ENCODE measurements at regions not wholly inside any gene's neighbourhood (a gene's known extent, or its start where the extent isn't known, plus 50 kb on each side); places are given as distances from the start of the nearest gene placed in this dataset.

DNA sequence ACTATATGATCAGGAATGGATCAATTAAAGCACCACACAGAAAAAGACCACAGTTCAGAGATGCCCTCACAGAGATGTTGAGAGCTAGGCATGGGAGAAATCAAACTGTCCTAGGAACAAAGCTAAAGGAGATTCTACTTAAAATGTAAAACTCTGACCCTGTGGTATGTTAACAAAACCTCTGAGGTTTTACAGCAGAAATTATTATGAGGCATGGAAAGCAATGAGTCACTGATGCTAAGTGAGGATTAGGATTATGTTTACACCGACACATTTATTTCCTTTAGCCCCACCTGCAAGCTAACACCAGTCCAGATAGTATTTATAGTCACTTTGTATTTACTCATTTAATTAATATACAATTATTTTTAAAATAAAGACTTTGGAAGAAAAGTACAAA is 1242.2 kb downstream of the OTOL1 start:
- no peaks in the 10 kb centered on the region for H3K27me3 Mint-ChIP-seq
- H3K36me3 Mint-ChIP-seq (ENCODE audit: insufficient read depth), result no peaks in the 10 kb centered on the region
- DNase-seq (ENCODE audit: low spot score, unreplicated experiment), result no peak
- H3K4me3 Mint-ChIP-seq (ENCODE audit: low read depth), result no peak overlapping the region
- H3K9me3 Mint-ChIP-seq (ENCODE audit: low read depth), result no peaks in the 10 kb centered on the region
- TF ChIP-seq CTCF (IDR thresholded peaks at IDR 0.05; ENCODE audit: unreplicated experiment), result no peak
- no peaks in the 10 kb centered on the region for H3K4me1 Mint-ChIP-seq (ENCODE audit: low read depth)
- H3K27ac Mint-ChIP-seq, result no peak overlapping the region

- no peaks in the 10 kb centered on the region for H3K27me3 Mint-ChIP-seq
- no peaks in the 10 kb centered on the region for H3K4me1 Mint-ChIP-seq (ENCODE audit: low read depth)
- no peak for DNase-seq (ENCODE audit: low spot score, unreplicated experiment)
- no peak overlapping the region for H3K4me3 Mint-ChIP-seq (ENCODE audit: low read depth)
- H3K36me3 Mint-ChIP-seq (ENCODE audit: insufficient read depth), result no peaks in the 10 kb centered on the region
- peaks cover 7% of the 10 kb centered on the region for H3K9me3 Mint-ChIP-seq (ENCODE audit: low read depth)
- no peak overlapping the region for H3K27ac Mint-ChIP-seq
- no peak for TF ChIP-seq CTCF (IDR thresholded peaks at IDR 0.05; ENCODE audit: unreplicated experiment)
These were observed 1244.5 kb downstream of the OTOL1 start for GRCh38 chr3:162740941-162741596.

DNA sequence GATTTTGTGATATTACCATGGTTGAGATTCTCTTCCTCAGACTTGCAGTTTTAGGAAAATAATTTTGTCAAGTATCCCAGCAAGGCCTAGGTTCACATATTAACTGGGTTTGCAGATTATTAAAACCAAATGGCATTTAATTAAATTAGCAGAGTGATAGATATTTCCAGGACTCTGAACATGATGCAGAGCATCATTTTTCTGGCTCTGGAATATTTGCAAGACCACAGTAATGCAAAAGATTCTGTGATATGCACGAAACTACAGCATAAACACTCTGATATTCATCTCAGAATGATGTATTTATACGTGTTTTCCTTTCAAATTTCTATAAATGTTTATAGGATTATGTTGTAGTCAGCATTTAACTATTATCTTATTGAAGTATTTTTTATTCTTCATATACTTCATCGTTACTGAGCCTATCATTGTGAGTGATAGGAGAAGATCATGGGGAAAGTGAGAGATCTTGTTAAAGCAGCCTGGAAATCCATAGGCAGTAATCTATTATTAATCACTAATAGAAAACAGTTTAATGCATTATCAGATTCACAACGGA is 1245.6 kb downstream of the OTOL1 start:
- Mint-ChIP-seq H3K4me3 (ENCODE audit: low read depth) (no peak overlapping the region), H3K27me3 (no peaks in the 10 kb centered on the region), H3K4me1 (ENCODE audit: low read depth) (no peaks in the 10 kb centered on the region), H3K36me3 (ENCODE audit: insufficient read depth) (no peaks in the 10 kb centered on the region), H3K9me3 (ENCODE audit: low read depth) (peaks cover 11% of the 10 kb centered on the region), H3K27ac (no peak overlapping the region)
- no peak for DNase-seq (ENCODE audit: low spot score, unreplicated experiment)
- TF ChIP-seq CTCF (IDR thresholded peaks at IDR 0.05; ENCODE audit: unreplicated experiment), result no peak

- no peak for TF ChIP-seq CTCF (IDR thresholded peaks at IDR 0.05; ENCODE audit: unreplicated experiment)
- Mint-ChIP-seq H3K27ac (no peak overlapping the region), H3K36me3 (ENCODE audit: insufficient read depth) (no peaks in the 10 kb centered on the region)
These were observed 1246.5 kb downstream of the OTOL1 start for GRCh38 chr3:162743091-162743490.

GRCh38 chr3:162760789-162761188 is 1264.2 kb downstream of the OTOL1 start:
- H3K27ac Mint-ChIP-seq, result no peak overlapping the region

More at GRCh38 chr3:162743091-162743490, 1246.5 kb downstream of the OTOL1 start:
- H3K4me1 Mint-ChIP-seq (ENCODE audit: low read depth), result no peaks in the 10 kb centered on the region
- DNase-seq (ENCODE audit: low spot score, unreplicated experiment), result no peak
- no peaks in the 10 kb centered on the region for H3K27me3 Mint-ChIP-seq
- H3K9me3 Mint-ChIP-seq (ENCODE audit: low read depth), result peaks cover 15% of the 10 kb centered on the region
- H3K4me3 Mint-ChIP-seq (ENCODE audit: low read depth), result no peak overlapping the region

More at GRCh38 chr3:162760789-162761188, 1264.2 kb downstream of the OTOL1 start:
- Mint-ChIP-seq H3K36me3 (ENCODE audit: insufficient read depth) (no peaks in the 10 kb centered on the region), H3K9me3 (ENCODE audit: low read depth) (no peaks in the 10 kb centered on the region), H3K4me3 (ENCODE audit: low read depth) (no peak overlapping the region), H3K27me3 (no peaks in the 10 kb centered on the region), H3K4me1 (ENCODE audit: low read depth) (no peaks in the 10 kb centered on the region)
- DNase-seq (ENCODE audit: low spot score, unreplicated experiment), result no peak
- TF ChIP-seq CTCF (IDR thresholded peaks at IDR 0.05; ENCODE audit: unreplicated experiment), result no peak

Measured in progenitor cell of endocrine pancreas (in vitro differentiated cells).